ENCODE measurements at regions not wholly inside any gene's neighbourhood (a gene's known extent, or its start where the extent isn't known, plus 50 kb on each side); places are given as distances from the start of the nearest gene placed in this dataset.
"Not testable (repeated sequence)": the region's sequence is repeated elsewhere in the genome, so short reads cannot be mapped to it uniquely, and the experiment has no call there.

- BruUV-seq (replicated peaks), result no TSS peak
- H2AFZ ChIP-seq (ENCODE audit: low read length), result no peak overlapping the region
- no peaks in the 10 kb centered on the region for H3K79me2 ChIP-seq (ENCODE audit: insufficient read depth, low read depth, low read length)
- ChIA-PET CTCF (ENCODE audit: unreplicated experiment) (no interaction called here), POLR2A (interaction anchor here (1.0 kb wide), 1 partner anchor 48 kb away, joined by 4 read pairs; no protein-coding TSS in a partner anchor)
- H3K4me3 ChIP-seq (ENCODE audit: low read depth, low read length, poor library complexity, severe bottlenecking), result no peak overlapping the region
- H3K9me2 ChIP-seq (ENCODE audit: insufficient read depth, low read length), result no peaks in the 10 kb centered on the region
- intact Hi-C loops (cut with micrococcal nuclease; ENCODE audit: unreplicated experiment), result no loop called here
- H4K20me1 ChIP-seq (ENCODE audit: insufficient read depth, low read length), result no peaks in the 10 kb centered on the region
- no peaks in the 10 kb centered on the region for H3K4me1 ChIP-seq (ENCODE audit: insufficient read depth, low read length, poor library complexity, severe bottlenecking)
- H3K36me3 ChIP-seq (ENCODE audit: insufficient read depth, low read length), result no peaks in the 10 kb centered on the region
- H3K27ac ChIP-seq (ENCODE audit: low read depth, low read length, poor library complexity, severe bottlenecking), result no peak overlapping the region
- H3K9me3 ChIP-seq (ENCODE audit: low read length), result no peaks in the 10 kb centered on the region
- no peak for DNase-seq (ENCODE audit: low spot score)
- TF ChIP-seq, protein P1, sequence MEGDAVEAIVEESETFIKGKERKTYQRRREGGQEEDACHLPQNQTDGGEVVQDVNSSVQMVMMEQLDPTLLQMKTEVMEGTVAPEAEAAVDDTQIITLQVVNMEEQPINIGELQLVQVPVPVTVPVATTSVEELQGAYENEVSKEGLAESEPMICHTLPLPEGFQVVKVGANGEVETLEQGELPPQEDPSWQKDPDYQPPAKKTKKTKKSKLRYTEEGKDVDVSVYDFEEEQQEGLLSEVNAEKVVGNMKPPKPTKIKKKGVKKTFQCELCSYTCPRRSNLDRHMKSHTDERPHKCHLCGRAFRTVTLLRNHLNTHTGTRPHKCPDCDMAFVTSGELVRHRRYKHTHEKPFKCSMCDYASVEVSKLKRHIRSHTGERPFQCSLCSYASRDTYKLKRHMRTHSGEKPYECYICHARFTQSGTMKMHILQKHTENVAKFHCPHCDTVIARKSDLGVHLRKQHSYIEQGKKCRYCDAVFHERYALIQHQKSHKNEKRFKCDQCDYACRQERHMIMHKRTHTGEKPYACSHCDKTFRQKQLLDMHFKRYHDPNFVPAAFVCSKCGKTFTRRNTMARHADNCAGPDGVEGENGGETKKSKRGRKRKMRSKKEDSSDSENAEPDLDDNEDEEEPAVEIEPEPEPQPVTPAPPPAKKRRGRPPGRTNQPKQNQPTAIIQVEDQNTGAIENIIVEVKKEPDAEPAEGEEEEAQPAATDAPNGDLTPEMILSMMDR (conservative IDR thresholded peaks at IDR 0.05; ENCODE audit: low read length), result no peak
- no peak for TF ChIP-seq EZH2phosphoT487 (IDR thresholded peaks at IDR 0.05; ENCODE audit: borderline replicate concordance, low read depth, low read length)
- no peak overlapping the region for H3K4me2 ChIP-seq (ENCODE audit: low read length)
Observed at GRCh38 chr2:35819033-35819432, 536.5 kb upstream of the CRIM1 start.

- BruUV-seq (replicated peaks); CTCF ChIA-PET (ENCODE audit: unreplicated experiment); intact Hi-C loops (cut with micrococcal nuclease; ENCODE audit: unreplicated experiment): not testable (repeated sequence)
Observed at GRCh38 chr2:35818359-35818758, 537.2 kb upstream of the CRIM1 start.

GRCh38 chr2:35814597-35814996 lies 541.0 kb upstream of the CRIM1 start:
- H3K4me1 ChIP-seq (ENCODE audit: insufficient read depth, low read length, poor library complexity, severe bottlenecking); H3K4me2 ChIP-seq (ENCODE audit: low read length); H2AFZ ChIP-seq (ENCODE audit: low read length); H4K20me1 ChIP-seq (ENCODE audit: insufficient read depth, low read length); BruUV-seq (replicated peaks); H3K9me2 ChIP-seq (ENCODE audit: insufficient read depth, low read length); H3K27ac ChIP-seq (ENCODE audit: low read depth, low read length, poor library complexity, severe bottlenecking); POLR2A ChIA-PET; H3K4me3 ChIP-seq (ENCODE audit: low read depth, low read length, poor library complexity, severe bottlenecking); CTCF ChIA-PET (ENCODE audit: unreplicated experiment); H3K79me2 ChIP-seq (ENCODE audit: insufficient read depth, low read depth, low read length); DNase-seq (ENCODE audit: low spot score); intact Hi-C loops (cut with micrococcal nuclease; ENCODE audit: unreplicated experiment); H3K9me3 ChIP-seq (ENCODE audit: low read length); H3K36me3 ChIP-seq (ENCODE audit: insufficient read depth, low read length): not testable (repeated sequence)

More at GRCh38 chr2:35818359-35818758, 537.2 kb upstream of the CRIM1 start:
- H3K4me3 ChIP-seq (ENCODE audit: low read depth, low read length, poor library complexity, severe bottlenecking); H3K9me2 ChIP-seq (ENCODE audit: insufficient read depth, low read length); H3K27ac ChIP-seq (ENCODE audit: low read depth, low read length, poor library complexity, severe bottlenecking); H3K36me3 ChIP-seq (ENCODE audit: insufficient read depth, low read length); H3K9me3 ChIP-seq (ENCODE audit: low read length); H3K4me1 ChIP-seq (ENCODE audit: insufficient read depth, low read length, poor library complexity, severe bottlenecking); H3K79me2 ChIP-seq (ENCODE audit: insufficient read depth, low read depth, low read length); H4K20me1 ChIP-seq (ENCODE audit: insufficient read depth, low read length); DNase-seq (ENCODE audit: low spot score); H2AFZ ChIP-seq (ENCODE audit: low read length); H3K4me2 ChIP-seq (ENCODE audit: low read length): not testable (repeated sequence)
- POLR2A ChIA-PET, result interaction anchor here (0.6 kb wide), 1 partner anchor 27 kb away, joined by 3 read pairs; no protein-coding TSS in a partner anchor

DNA sequence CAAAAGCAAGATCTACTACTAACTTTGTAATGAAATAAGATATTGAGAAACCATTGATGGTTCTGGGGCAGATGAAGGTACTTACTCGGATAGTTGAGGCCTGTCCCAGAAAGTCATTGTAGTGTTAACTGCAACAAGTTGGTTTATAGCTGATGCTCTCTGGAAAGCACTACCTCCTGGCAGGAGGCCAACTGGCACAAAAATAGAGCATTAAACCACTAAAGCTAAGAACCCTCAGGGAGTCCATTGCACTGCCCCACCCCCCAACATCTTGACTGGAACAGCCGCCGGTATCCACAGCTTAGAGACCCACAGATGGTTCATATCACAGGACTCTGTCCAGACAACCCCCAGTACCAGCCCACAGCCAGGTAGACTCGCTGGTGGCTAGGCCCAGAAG lies 552.5 kb upstream of the CRIM1 start:
- no peak overlapping the region for H2AFZ ChIP-seq (ENCODE audit: low read length)
- no peaks in the 10 kb centered on the region for H3K36me3 ChIP-seq (ENCODE audit: insufficient read depth, low read length)
- H4K20me1 ChIP-seq (ENCODE audit: insufficient read depth, low read length), result no peaks in the 10 kb centered on the region
- no TSS peak for BruUV-seq (replicated peaks)
- H3K9me2 ChIP-seq (ENCODE audit: insufficient read depth, low read length), result no peaks in the 10 kb centered on the region
- DNase-seq (ENCODE audit: low spot score), result no peak
- H3K27ac ChIP-seq (ENCODE audit: low read depth, low read length, poor library complexity, severe bottlenecking), result no peak overlapping the region
- no peaks in the 10 kb centered on the region for H3K79me2 ChIP-seq (ENCODE audit: insufficient read depth, low read depth, low read length)
- ChIA-PET CTCF (ENCODE audit: unreplicated experiment) (no interaction called here), POLR2A (no interaction called here)
- intact Hi-C loops (cut with micrococcal nuclease; ENCODE audit: unreplicated experiment), result no loop called here
- no peaks in the 10 kb centered on the region for H3K9me3 ChIP-seq (ENCODE audit: low read length)
- no peak overlapping the region for H3K4me3 ChIP-seq (ENCODE audit: low read depth, low read length, poor library complexity, severe bottlenecking)
- H3K4me1 ChIP-seq (ENCODE audit: insufficient read depth, low read length, poor library complexity, severe bottlenecking), result no peaks in the 10 kb centered on the region
- TF ChIP-seq, protein P1 (conservative IDR thresholded peaks at IDR 0.05; ENCODE audit: low read length), result no peak
- TF ChIP-seq EZH2phosphoT487 (IDR thresholded peaks at IDR 0.05; ENCODE audit: borderline replicate concordance, low read depth, low read length), result no peak
- no peak overlapping the region for H3K4me2 ChIP-seq (ENCODE audit: low read length)

All from OCI-LY7 (cell line).